ENCODE measurements at regions not wholly inside any gene's neighbourhood (a gene's known extent, or its start where the extent isn't known, plus 50 kb on each side); places are given as distances from the start of the nearest gene placed in this dataset.

DNA sequence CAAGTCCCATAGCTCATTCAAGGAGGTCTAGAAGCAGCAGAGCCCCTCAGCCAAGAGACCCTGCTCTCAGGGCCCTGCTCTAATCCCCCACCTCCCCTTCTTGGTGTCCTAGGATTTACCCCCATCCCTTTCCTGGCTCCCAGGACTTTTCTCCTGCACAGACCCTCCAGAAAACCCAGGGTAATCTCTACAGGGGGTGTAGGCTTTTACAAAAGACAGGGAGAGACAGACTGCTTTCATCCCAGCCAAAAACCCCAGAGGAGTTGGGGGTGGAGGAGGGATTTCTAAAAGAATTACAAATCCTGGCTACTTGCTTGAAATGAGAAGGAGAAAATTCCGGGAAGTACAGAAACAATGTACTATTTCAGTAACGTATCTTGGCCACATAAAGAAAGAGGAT lies 133.3 kb downstream of the TNFSF13B start:
- TF ChIP-seq, protein P1, sequence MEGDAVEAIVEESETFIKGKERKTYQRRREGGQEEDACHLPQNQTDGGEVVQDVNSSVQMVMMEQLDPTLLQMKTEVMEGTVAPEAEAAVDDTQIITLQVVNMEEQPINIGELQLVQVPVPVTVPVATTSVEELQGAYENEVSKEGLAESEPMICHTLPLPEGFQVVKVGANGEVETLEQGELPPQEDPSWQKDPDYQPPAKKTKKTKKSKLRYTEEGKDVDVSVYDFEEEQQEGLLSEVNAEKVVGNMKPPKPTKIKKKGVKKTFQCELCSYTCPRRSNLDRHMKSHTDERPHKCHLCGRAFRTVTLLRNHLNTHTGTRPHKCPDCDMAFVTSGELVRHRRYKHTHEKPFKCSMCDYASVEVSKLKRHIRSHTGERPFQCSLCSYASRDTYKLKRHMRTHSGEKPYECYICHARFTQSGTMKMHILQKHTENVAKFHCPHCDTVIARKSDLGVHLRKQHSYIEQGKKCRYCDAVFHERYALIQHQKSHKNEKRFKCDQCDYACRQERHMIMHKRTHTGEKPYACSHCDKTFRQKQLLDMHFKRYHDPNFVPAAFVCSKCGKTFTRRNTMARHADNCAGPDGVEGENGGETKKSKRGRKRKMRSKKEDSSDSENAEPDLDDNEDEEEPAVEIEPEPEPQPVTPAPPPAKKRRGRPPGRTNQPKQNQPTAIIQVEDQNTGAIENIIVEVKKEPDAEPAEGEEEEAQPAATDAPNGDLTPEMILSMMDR (conservative IDR thresholded peaks at IDR 0.05) = no peak
- no peak for TF ChIP-seq ZFX (IDR thresholded peaks at IDR 0.05)
